ENCODE measurements at regions not wholly inside any gene's neighbourhood (a gene's known extent, or its start where the extent isn't known, plus 50 kb on each side); places are given as distances from the start of the nearest gene placed in this dataset.

DNA sequence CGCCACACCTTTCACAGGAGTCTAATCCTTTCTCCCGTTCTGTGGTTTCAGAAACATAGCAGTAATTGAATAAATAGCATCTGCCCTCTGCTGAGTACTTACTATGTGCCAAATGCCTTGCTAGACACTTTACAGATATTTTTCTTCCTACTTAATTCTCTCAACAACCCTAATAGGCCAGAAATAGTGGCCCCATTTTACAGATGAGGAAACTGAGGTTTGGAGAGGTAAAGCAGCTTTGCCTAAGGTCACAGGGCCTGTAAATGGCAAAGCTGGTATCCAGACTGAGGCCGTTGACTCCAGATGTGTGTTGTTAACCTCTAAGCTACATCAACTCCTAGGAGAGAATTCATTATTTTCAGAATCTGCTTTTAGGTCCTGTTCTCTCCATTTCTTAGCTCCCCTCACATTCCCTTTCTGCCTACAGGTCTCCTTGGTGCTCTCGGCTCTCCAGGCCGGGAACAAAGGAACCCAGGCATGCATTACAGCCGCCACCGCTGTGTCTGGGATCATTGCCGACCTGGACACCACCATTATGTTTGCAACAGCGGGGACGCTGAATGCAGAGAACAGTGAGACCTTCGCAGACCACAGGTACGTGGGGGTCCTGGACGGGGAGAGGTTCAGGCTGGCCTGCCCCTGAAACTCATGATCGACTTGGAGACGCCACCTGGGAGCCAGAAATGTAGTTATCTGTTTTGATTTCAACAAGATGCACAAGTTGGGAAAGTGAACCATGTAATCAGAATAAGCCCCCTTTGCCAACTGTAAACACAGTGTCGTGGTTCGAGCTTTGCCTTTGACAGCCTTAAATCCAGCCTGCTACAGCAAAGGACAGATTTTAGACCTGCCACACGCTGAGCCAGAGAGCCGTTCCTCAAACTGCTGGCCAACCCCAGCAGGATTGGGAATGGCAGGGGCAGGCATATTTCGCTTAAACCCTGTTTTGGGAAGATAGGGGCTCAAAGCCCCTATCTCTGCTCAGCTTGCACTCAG lies 246.5 kb upstream of the TPM1 start:
- H3K27ac Mint-ChIP-seq (ENCODE audit: unreplicated experiment) = no peak overlapping the region
- peaks cover 7% of the 10 kb centered on the region for H3K4me1 Mint-ChIP-seq (ENCODE audit: low read depth, unreplicated experiment)
- no peaks in the 10 kb centered on the region for H3K27me3 Mint-ChIP-seq (ENCODE audit: unreplicated experiment)
- no peaks in the 10 kb centered on the region for H3K36me3 Mint-ChIP-seq (ENCODE audit: insufficient read depth, unreplicated experiment)
- DNase-seq = no peak
- TF ChIP-seq, protein P1, sequence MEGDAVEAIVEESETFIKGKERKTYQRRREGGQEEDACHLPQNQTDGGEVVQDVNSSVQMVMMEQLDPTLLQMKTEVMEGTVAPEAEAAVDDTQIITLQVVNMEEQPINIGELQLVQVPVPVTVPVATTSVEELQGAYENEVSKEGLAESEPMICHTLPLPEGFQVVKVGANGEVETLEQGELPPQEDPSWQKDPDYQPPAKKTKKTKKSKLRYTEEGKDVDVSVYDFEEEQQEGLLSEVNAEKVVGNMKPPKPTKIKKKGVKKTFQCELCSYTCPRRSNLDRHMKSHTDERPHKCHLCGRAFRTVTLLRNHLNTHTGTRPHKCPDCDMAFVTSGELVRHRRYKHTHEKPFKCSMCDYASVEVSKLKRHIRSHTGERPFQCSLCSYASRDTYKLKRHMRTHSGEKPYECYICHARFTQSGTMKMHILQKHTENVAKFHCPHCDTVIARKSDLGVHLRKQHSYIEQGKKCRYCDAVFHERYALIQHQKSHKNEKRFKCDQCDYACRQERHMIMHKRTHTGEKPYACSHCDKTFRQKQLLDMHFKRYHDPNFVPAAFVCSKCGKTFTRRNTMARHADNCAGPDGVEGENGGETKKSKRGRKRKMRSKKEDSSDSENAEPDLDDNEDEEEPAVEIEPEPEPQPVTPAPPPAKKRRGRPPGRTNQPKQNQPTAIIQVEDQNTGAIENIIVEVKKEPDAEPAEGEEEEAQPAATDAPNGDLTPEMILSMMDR (IDR thresholded peaks at IDR 0.05; ENCODE audit: unreplicated experiment) = no peak
- CTCF ChIA-PET = no interaction called here
- intact Hi-C loops (cut with micrococcal nuclease; ENCODE audit: unreplicated experiment) = no loop called here
- H3K4me3 Mint-ChIP-seq (ENCODE audit: low read depth, unreplicated experiment) = no peak overlapping the region
- no peaks in the 10 kb centered on the region for H3K9me3 Mint-ChIP-seq (ENCODE audit: low read depth, unreplicated experiment)
- BruUV-seq (replicated peaks) = no TSS peak

DNA sequence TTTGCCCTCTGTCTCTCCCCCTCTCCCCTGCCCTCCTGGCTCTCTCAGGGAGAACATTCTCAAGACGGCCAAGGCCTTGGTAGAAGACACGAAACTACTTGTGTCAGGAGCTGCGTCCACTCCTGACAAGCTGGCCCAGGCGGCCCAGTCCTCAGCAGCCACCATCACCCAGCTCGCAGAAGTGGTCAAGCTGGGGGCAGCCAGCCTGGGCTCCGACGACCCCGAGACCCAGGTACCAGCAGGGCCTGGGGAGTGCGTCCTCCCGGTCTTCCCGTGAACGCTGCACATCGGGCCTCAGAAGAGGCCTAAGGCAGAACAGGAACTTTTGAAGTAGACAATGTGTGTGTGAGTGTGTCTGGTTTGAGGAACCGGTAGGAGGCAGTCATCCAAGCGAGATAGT lies 245.4 kb upstream of the TPM1 start:
- DNase-seq = no peak
- Mint-ChIP-seq H3K9me3 (ENCODE audit: low read depth, unreplicated experiment) (no peaks in the 10 kb centered on the region), H3K4me3 (ENCODE audit: low read depth, unreplicated experiment) (no peak overlapping the region), H3K27me3 (ENCODE audit: unreplicated experiment) (no peaks in the 10 kb centered on the region), H3K4me1 (ENCODE audit: low read depth, unreplicated experiment) (peaks cover 7% of the 10 kb centered on the region), H3K27ac (ENCODE audit: unreplicated experiment) (no peak overlapping the region), H3K36me3 (ENCODE audit: insufficient read depth, unreplicated experiment) (no peaks in the 10 kb centered on the region)
- BruUV-seq (replicated peaks) = no TSS peak
- CTCF ChIA-PET = no interaction called here
- TF ChIP-seq, protein P1 (IDR thresholded peaks at IDR 0.05; ENCODE audit: unreplicated experiment) = no peak
- intact Hi-C loops (cut with micrococcal nuclease; ENCODE audit: unreplicated experiment) = no loop called here

DNA sequence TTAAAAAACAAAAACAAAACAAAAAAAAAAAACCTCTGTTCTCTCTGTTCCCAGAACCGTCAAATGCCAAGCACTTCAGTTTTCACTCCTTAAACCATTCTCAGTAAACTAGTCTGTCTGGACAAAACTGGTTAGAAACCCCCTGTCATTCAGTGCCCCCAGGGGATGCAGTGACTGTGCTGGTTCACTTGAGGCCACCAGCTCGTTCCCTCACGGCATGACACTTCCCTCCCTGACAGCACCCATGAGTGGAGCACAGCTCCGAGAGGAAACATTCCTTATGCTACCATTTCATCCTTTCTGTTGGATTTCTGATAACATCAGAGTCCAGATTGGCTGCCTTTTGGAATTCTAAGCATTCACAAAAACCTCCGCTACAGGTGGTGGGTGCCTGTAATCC lies 244.0 kb upstream of the TPM1 start:
- H3K4me3 Mint-ChIP-seq (ENCODE audit: low read depth, unreplicated experiment) = no peak overlapping the region
- TF ChIP-seq, protein P1 (IDR thresholded peaks at IDR 0.05; ENCODE audit: unreplicated experiment) = no peak
- CTCF ChIA-PET = no interaction called here
- intact Hi-C loops (cut with micrococcal nuclease; ENCODE audit: unreplicated experiment) = no loop called here
- H3K36me3 Mint-ChIP-seq (ENCODE audit: insufficient read depth, unreplicated experiment) = no peaks in the 10 kb centered on the region
- no peaks in the 10 kb centered on the region for H3K9me3 Mint-ChIP-seq (ENCODE audit: low read depth, unreplicated experiment)
- H3K4me1 Mint-ChIP-seq (ENCODE audit: low read depth, unreplicated experiment) = peaks cover 7% of the 10 kb centered on the region
- no peaks in the 10 kb centered on the region for H3K27me3 Mint-ChIP-seq (ENCODE audit: unreplicated experiment)
- no peak overlapping the region for H3K27ac Mint-ChIP-seq (ENCODE audit: unreplicated experiment)
- no peak for DNase-seq
- no TSS peak for BruUV-seq (replicated peaks)

DNA sequence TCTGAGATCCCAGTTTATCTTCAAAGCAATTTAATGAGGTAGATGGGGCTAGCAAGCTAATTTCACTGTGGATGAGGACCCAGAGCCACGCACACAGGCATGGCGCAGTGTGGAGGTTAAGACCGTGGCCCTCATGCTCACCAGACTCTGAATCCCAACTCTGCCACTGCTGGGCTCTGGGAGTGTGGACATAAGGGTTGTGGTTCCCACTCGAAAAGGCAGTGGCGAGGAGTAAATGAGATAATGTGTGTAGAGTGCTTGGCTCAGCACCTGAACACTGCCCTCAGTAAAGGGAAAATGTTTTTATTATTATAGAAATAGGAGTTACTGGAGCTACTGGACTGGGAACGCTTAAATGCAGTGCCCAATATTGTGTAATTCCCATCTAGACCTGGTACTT lies 243.5 kb upstream of the TPM1 start:
- Mint-ChIP-seq H3K4me1 (ENCODE audit: low read depth, unreplicated experiment) (peaks cover 7% of the 10 kb centered on the region), H3K27ac (ENCODE audit: unreplicated experiment) (no peak overlapping the region), H3K36me3 (ENCODE audit: insufficient read depth, unreplicated experiment) (no peaks in the 10 kb centered on the region), H3K4me3 (ENCODE audit: low read depth, unreplicated experiment) (no peak overlapping the region), H3K27me3 (ENCODE audit: unreplicated experiment) (no peaks in the 10 kb centered on the region), H3K9me3 (ENCODE audit: low read depth, unreplicated experiment) (no peaks in the 10 kb centered on the region)
- TF ChIP-seq, protein P1 (IDR thresholded peaks at IDR 0.05; ENCODE audit: unreplicated experiment) = no peak
- intact Hi-C loops (cut with micrococcal nuclease; ENCODE audit: unreplicated experiment) = no loop called here
- no TSS peak for BruUV-seq (replicated peaks)
- no peak for DNase-seq
- CTCF ChIA-PET = no interaction called here

Measured in Calu3 (cell line).